ENCODE measurements at regions not wholly inside any gene's neighbourhood (a gene's known extent, or its start where the extent isn't known, plus 50 kb on each side); places are given as distances from the start of the nearest gene placed in this dataset.

DNA sequence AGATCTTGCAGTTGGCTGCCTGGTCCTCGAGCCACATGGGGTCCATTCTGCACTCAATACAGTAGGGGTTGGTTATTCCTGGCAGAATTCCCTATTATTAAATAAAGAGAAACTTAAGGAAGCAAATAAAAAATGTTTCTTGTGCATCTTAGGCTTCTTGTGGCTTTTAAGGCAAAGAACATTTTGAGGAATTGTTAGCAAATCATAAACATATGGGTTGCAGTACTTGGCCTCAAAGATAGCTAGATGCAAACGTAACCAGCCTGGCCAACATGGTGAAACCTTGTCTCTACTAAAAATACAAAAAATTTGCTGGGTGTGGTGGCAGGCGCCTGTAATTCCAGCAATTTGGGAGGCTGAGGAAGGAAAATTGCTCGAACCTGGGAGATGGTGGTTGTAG lies 50.8 kb upstream of the KCNA5 start:
- no peak overlapping the region for H3K27ac ChIP-seq (ENCODE audit: low read depth, low read length, poor library complexity, severe bottlenecking)
- no peak for TF ChIP-seq CTCF (conservative IDR thresholded peaks at IDR 0.05; ENCODE audit: low read length)
- TF ChIP-seq EZH2phosphoT487 (IDR thresholded peaks at IDR 0.05; ENCODE audit: borderline replicate concordance, low read depth, low read length): no peak
- H3K79me2 ChIP-seq (ENCODE audit: insufficient read depth, low read depth, low read length): no peaks in the 10 kb centered on the region
- ChIA-PET POLR2A (no interaction called here), CTCF (ENCODE audit: unreplicated experiment) (no interaction called here)
- H2AFZ ChIP-seq (ENCODE audit: low read length): no peak overlapping the region
- DNase-seq (ENCODE audit: low spot score): no peak
- no peak overlapping the region for H3K4me2 ChIP-seq (ENCODE audit: low read length)
- H3K9me2 ChIP-seq (ENCODE audit: insufficient read depth, low read length): no peaks in the 10 kb centered on the region
- no peaks in the 10 kb centered on the region for H3K4me1 ChIP-seq (ENCODE audit: insufficient read depth, low read length, poor library complexity, severe bottlenecking)
- intact Hi-C loops (cut with micrococcal nuclease; ENCODE audit: unreplicated experiment): no loop called here
- no peaks in the 10 kb centered on the region for H3K9me3 ChIP-seq (ENCODE audit: low read length)
- no TSS peak for BruUV-seq (replicated peaks)
- no peak overlapping the region for H3K4me3 ChIP-seq (ENCODE audit: low read depth, low read length, poor library complexity, severe bottlenecking)
- H3K36me3 ChIP-seq (ENCODE audit: insufficient read depth, low read length): no peaks in the 10 kb centered on the region
- H4K20me1 ChIP-seq (ENCODE audit: insufficient read depth, low read length): no peaks in the 10 kb centered on the region

Data from OCI-LY7 (cell line).